GM12875 (cell line): ENCODE measurements at regions not wholly inside any gene's neighbourhood (a gene's known extent, or its start where the extent isn't known, plus 50 kb on each side); places are given as distances from the start of the nearest gene placed in this dataset.

Experiments
- H3K4me3 ChIP-seq: one replicate; pipeline ENCODE4 v1.5.1; 2011; ENCODE audit warnings: low read depth, low read length, control low read depth
- TF ChIP-seq, protein P1 (sequence below): IDR thresholded peaks from 2 replicates; pipeline ENCODE4 v1.5.1; 2011; ENCODE audit warnings: low read depth, mild to moderate bottlenecking, control low read depth, inconsistent platforms, low read length, moderate library complexity, borderline replicate concordance; ENCODE audit not compliant: insufficient read depth

DNA sequence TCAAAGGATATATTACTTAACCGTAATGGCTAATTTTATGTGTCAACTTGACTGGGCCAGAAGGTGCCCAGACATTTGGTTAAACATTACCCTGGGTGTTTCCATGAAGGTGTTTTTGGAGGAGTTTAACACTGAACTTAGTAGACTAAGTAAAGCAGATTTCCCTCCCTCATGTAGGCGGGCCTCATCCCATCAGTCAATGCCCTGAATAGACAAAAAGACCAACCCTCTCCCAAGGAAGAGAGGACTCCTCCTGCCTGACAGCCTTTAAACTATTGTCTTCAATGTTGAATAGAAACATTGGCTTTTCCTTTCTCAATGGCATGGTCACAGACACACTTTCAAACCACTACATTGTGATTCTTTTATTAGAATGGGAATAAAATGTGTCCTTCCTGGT is 121.9 kb downstream of the SETD4 start:
- H3K4me3 ChIP-seq = no peak overlapping the region
- TF ChIP-seq, protein P1, sequence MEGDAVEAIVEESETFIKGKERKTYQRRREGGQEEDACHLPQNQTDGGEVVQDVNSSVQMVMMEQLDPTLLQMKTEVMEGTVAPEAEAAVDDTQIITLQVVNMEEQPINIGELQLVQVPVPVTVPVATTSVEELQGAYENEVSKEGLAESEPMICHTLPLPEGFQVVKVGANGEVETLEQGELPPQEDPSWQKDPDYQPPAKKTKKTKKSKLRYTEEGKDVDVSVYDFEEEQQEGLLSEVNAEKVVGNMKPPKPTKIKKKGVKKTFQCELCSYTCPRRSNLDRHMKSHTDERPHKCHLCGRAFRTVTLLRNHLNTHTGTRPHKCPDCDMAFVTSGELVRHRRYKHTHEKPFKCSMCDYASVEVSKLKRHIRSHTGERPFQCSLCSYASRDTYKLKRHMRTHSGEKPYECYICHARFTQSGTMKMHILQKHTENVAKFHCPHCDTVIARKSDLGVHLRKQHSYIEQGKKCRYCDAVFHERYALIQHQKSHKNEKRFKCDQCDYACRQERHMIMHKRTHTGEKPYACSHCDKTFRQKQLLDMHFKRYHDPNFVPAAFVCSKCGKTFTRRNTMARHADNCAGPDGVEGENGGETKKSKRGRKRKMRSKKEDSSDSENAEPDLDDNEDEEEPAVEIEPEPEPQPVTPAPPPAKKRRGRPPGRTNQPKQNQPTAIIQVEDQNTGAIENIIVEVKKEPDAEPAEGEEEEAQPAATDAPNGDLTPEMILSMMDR = no peak

DNA sequence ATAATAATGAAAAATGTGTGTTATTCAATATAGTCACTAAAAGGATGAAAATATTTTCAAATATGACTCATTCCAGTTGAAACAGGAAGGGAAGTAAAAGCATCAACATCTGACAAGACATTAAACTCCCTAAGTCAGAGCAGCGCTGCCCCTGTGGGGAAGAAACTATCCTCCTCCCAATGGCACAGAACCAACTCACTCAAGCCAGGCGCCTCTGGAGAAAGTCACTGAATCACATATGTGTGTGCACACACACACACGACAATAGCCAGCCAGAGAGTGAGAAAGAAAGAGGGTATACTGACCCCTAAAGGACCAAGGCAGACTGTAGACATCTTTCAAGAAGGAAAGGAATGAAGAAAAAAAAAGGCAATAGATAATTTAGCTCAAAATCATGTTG is 126.9 kb downstream of the SETD4 start:
- H3K4me3 ChIP-seq = no peak overlapping the region
- TF ChIP-seq, protein P1 = no peak

DNA sequence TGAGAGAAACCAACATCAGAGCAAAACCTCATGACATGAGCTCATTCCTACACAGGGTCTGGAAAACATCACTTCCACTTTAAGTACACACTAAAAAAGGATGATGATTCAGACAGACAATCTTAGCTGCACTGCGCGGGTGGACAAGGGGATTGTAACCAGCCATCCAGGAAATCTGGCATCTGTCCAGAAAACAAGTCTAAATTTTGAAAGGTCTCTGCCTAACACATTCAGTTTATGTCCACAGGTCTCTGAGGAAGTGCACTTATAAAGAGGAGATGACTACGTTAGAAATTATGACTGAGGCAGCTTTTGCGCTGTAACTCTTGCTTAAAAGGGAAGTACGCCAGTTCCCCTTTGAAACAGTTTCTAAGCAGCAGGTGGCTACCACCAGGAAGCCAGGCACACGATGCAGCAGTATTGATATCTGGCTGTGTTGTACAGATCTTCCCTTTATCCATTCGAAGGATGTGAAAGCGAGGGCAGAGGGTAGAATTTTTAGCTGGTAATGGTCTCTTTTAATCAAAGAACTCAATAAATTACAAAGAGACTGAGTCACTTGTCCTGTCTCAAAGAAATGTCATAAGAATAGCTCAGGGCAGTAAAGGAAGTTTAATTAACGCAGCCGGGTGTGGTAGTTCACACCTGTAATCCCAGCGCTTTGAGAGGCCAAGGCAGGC is 128.0 kb downstream of the SETD4 start:
- no peak overlapping the region for H3K4me3 ChIP-seq
- TF ChIP-seq, protein P1 = no peak

DNA sequence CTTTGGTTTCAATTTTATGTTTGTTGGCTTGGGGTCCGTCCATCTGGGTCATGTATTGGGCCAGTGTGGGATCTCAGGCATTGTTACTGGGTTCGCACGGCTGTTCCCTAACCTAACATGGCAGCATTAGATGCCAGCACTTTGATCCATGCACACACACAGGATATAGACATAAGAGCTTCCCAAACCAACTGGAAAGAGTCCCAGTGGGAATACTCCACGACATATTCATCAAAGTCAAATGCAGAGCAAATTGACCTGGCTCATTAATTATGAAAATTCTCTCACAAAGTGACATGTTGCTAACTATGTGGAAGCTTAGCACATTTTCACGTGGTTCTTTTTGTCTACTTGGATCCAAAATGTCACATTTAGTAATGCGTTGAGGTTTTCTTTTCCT is 130.4 kb downstream of the SETD4 start:
- no peak overlapping the region for H3K4me3 ChIP-seq
- TF ChIP-seq, protein P1 = no peak

DNA sequence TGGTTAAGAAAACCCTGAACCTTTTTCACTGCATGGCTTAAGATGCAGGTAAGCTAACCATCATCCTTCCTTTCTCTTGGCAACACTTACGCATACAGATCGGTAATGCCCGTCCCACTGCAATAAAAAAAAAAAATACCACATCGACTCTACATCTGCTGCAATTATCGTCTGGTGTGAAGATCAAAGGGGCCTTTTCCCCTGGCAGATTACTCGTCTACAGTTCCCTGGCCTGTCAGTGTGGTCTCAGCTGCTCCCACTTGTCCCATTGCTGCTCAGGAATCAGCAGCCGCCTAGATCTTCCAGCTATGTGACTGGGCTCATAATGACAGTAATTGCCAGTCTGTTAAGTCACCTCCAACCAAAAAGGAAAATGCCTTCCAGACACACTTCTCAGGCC is 133.1 kb downstream of the SETD4 start:
- H3K4me3 ChIP-seq = no peak overlapping the region
- TF ChIP-seq, protein P1 = no peak

DNA sequence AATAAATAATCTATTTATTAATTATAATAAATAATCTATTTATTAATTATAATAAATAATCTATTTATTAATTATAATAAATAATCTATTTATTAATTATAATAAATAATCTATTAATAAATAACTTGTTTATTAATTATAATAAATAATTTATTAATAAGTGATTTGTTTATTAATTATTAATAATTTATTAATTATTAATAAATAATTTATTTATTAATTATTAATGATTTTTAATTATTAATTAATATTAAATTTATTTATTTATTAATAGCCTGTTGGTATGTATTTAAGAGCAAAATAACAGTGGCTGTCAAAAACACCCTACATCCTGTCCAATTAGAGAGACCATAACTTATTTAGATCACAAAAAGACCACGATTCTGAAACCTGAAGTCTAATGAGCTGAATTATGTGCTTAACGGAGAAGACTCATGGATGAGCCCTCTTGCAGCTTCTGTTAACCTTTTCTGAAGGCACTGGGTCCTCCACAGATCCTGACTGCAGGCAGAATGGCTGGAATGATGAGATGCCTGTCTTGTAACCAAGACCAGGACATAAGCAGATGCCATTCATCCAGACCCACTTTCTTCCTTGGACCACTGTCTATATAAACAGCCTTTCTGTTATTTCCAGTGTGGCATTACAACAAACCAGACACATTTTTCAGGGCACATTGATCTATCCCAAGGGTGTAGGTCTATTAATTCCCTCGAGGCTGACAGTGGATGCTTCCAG is 134.2 kb downstream of the SETD4 start:
- TF ChIP-seq, protein P1 = no peak

DNA sequence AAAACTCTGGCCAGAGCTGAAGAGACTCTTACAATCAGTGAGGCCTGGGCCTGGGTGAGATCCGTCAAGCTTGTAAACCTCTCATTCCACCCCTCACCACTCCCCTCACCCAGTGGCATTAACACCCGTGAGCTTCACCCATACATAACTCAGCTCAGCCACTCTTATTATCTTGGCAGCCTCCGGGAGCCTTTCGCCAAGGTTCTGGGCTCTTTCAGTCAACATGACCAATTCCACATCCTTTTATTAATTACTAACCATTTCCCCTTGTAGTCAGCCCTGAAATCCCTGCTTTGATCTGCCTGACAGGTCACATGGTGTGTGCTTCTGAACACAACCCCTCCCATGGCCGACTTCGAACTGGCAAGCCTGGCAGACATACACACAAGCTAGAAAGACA is 134.8 kb downstream of the SETD4 start:
- H3K4me3 ChIP-seq = no peak overlapping the region
- TF ChIP-seq, protein P1 = no peak

More for the DNA sequence above, 134.2 kb downstream of the SETD4 start:
- no peak overlapping the region for H3K4me3 ChIP-seq
